ENCODE measurements at regions not wholly inside any gene's neighbourhood (a gene's known extent, or its start where the extent isn't known, plus 50 kb on each side); places are given as distances from the start of the nearest gene placed in this dataset.
A peak's percentile ranks its signal among the peaks of the same experiment; 100 is the strongest.

DNA sequence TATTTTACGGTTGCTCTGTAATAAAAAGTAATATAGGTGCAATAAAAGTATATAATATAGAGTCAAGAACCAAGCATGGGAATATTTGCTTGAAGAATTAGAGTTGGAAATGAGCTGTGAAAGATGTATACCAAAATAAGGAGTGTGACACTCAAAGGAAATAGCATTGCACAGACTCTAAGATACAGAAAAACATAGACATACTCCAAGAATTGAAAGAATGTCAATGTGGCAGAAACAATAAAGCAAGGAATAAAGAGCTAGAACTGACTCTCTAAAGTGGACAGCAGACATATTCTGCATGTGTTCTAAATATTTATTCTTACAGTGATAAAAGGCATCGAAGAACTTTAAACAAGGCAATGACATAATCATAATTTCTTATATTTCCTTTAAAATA lies 561.1 kb upstream of the SETBP1 start:
- H3K27ac ChIP-seq (ENCODE audit: insufficient read depth, low read length), result no peak overlapping the region
- no peak overlapping the region for H3K4me3 ChIP-seq (replicated peaks in 1 of 4; ENCODE audit: control extremely low read depth in 1 of 4, insufficient read depth in 1 of 4, low read depth in 3 of 4, low read length in 4 of 4)
- H3K9ac ChIP-seq (ENCODE audit: insufficient read depth, low read length), result no peak overlapping the region
- H3K27me3 ChIP-seq (ENCODE audit: control insufficient read depth, insufficient read depth, low read length), result no peaks in the 10 kb centered on the region
- TF ChIP-seq EZH2 (IDR thresholded peaks at IDR 0.05; ENCODE audit: low read length, missing control alignments), result no peak
- TF ChIP-seq, protein P1, sequence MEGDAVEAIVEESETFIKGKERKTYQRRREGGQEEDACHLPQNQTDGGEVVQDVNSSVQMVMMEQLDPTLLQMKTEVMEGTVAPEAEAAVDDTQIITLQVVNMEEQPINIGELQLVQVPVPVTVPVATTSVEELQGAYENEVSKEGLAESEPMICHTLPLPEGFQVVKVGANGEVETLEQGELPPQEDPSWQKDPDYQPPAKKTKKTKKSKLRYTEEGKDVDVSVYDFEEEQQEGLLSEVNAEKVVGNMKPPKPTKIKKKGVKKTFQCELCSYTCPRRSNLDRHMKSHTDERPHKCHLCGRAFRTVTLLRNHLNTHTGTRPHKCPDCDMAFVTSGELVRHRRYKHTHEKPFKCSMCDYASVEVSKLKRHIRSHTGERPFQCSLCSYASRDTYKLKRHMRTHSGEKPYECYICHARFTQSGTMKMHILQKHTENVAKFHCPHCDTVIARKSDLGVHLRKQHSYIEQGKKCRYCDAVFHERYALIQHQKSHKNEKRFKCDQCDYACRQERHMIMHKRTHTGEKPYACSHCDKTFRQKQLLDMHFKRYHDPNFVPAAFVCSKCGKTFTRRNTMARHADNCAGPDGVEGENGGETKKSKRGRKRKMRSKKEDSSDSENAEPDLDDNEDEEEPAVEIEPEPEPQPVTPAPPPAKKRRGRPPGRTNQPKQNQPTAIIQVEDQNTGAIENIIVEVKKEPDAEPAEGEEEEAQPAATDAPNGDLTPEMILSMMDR (conservative IDR thresholded peaks at IDR 0.05 in 1 of 2, IDR thresholded peaks at IDR 0.05 in 1 of 2; ENCODE audit: low read depth in 1 of 2, low read length in 2 of 2), result no peak
- no peaks in the 10 kb centered on the region for H3K79me2 ChIP-seq (ENCODE audit: control insufficient read depth, insufficient read depth, low read length)
- H3K36me3 ChIP-seq (ENCODE audit: control insufficient read depth, insufficient read depth, low read length), result no peaks in the 10 kb centered on the region
- peak in 1 of 2 donors; percentile 27 for DNase-seq (ENCODE audit: low read depth in 2 of 2)
- H4K20me1 ChIP-seq (ENCODE audit: control insufficient read depth, extremely low read depth, insufficient read depth, low read length), result no peaks in the 10 kb centered on the region
- H3K9me3 ChIP-seq (ENCODE audit: control insufficient read depth, insufficient read depth, low read depth, low read length), result no peaks in the 10 kb centered on the region
- no peak overlapping the region for H3K4me2 ChIP-seq (ENCODE audit: extremely low read depth, insufficient read depth, low read length)
- H2AFZ ChIP-seq (ENCODE audit: low read length), result no peak overlapping the region
- no peaks in the 10 kb centered on the region for H3K4me1 ChIP-seq (ENCODE audit: control insufficient read depth, extremely low read depth, insufficient read depth, low read length)

DNA sequence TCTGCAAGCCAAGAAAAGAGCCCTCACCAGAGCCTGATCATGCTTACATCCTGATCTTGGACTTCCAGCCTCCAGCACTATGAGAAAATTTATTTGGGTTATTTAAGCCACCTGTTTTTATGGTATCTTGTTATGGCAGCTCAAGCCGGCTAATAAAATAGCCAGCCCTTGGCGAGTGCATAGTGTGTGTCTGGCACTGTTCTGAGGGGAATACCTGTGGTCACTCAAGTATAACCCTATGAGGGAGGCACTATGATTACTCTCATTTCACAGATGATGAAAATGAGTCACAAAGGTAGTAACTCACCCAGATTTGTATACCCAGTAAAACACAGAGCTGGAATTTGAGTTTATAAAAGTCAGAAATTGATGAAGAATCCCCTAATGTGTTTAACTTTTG lies 556.9 kb upstream of the SETBP1 start:
- Histone ChIP-seq H3K9ac (ENCODE audit: insufficient read depth, low read length) (no peak overlapping the region), H4K20me1 (ENCODE audit: control insufficient read depth, extremely low read depth, insufficient read depth, low read length) (no peaks in the 10 kb centered on the region), H3K27me3 (ENCODE audit: control insufficient read depth, insufficient read depth, low read length) (no peaks in the 10 kb centered on the region), H3K9me3 (ENCODE audit: control insufficient read depth, insufficient read depth, low read depth, low read length) (no peaks in the 10 kb centered on the region), H3K4me3 (replicated peaks in 1 of 4; ENCODE audit: control extremely low read depth in 1 of 4, insufficient read depth in 1 of 4, low read depth in 3 of 4, low read length in 4 of 4) (no peak overlapping the region), H3K4me1 (ENCODE audit: control insufficient read depth, extremely low read depth, insufficient read depth, low read length) (no peaks in the 10 kb centered on the region), H3K79me2 (ENCODE audit: control insufficient read depth, insufficient read depth, low read length) (no peaks in the 10 kb centered on the region), H3K4me2 (ENCODE audit: extremely low read depth, insufficient read depth, low read length) (no peak overlapping the region), H3K36me3 (ENCODE audit: control insufficient read depth, insufficient read depth, low read length) (no peaks in the 10 kb centered on the region), H2AFZ (ENCODE audit: low read length) (no peak overlapping the region), H3K27ac (ENCODE audit: insufficient read depth, low read length) (no peak overlapping the region)
- no peak for TF ChIP-seq EZH2 (IDR thresholded peaks at IDR 0.05; ENCODE audit: low read length, missing control alignments)
- TF ChIP-seq, protein P1 (conservative IDR thresholded peaks at IDR 0.05 in 1 of 2, IDR thresholded peaks at IDR 0.05 in 1 of 2; ENCODE audit: low read depth in 1 of 2, low read length in 2 of 2), result no peak
- DNase-seq (ENCODE audit: low read depth in 2 of 2), result peak in 1 of 2 donors; percentile 74

DNA sequence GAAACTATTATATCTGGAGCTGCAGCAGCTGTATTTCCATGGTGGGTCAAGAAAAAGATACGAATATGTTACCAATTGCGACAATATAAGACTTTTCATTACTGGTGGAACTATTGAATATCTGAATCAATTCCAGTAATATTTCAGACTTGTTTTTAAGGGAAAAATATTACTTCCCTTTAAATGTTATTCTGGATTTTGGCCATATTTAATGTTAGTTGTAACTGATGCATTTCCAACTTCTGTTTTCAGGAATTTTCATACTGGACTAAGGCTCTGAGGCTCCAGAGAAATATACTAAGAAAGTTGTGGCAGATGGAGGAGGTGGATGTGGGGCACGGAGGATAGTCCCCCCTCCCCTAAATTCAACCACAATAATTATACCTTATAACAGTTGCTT lies 555.2 kb upstream of the SETBP1 start:
- no peak for TF ChIP-seq EZH2 (IDR thresholded peaks at IDR 0.05; ENCODE audit: low read length, missing control alignments)
- TF ChIP-seq, protein P1 (conservative IDR thresholded peaks at IDR 0.05 in 1 of 2, IDR thresholded peaks at IDR 0.05 in 1 of 2; ENCODE audit: low read depth in 1 of 2, low read length in 2 of 2), result no peak
- no peaks in the 10 kb centered on the region for H3K4me1 ChIP-seq (ENCODE audit: control insufficient read depth, extremely low read depth, insufficient read depth, low read length)
- DNase-seq (ENCODE audit: low read depth in 2 of 2), result no peak
- no peak overlapping the region for H3K9ac ChIP-seq (ENCODE audit: insufficient read depth, low read length)
- no peak overlapping the region for H3K4me2 ChIP-seq (ENCODE audit: extremely low read depth, insufficient read depth, low read length)
- no peak overlapping the region for H2AFZ ChIP-seq (ENCODE audit: low read length)
- H3K79me2 ChIP-seq (ENCODE audit: control insufficient read depth, insufficient read depth, low read length), result no peaks in the 10 kb centered on the region
- H3K4me3 ChIP-seq (replicated peaks in 1 of 4; ENCODE audit: control extremely low read depth in 1 of 4, insufficient read depth in 1 of 4, low read depth in 3 of 4, low read length in 4 of 4), result no peak overlapping the region
- no peak overlapping the region for H3K27ac ChIP-seq (ENCODE audit: insufficient read depth, low read length)
- H3K36me3 ChIP-seq (ENCODE audit: control insufficient read depth, insufficient read depth, low read length), result no peaks in the 10 kb centered on the region
- no peaks in the 10 kb centered on the region for H4K20me1 ChIP-seq (ENCODE audit: control insufficient read depth, extremely low read depth, insufficient read depth, low read length)
- no peaks in the 10 kb centered on the region for H3K27me3 ChIP-seq (ENCODE audit: control insufficient read depth, insufficient read depth, low read length)
- H3K9me3 ChIP-seq (ENCODE audit: control insufficient read depth, insufficient read depth, low read depth, low read length), result no peaks in the 10 kb centered on the region
